ENCODE measurements at regions not wholly inside any gene's neighbourhood (a gene's known extent, or its start where the extent isn't known, plus 50 kb on each side); places are given as distances from the start of the nearest gene placed in this dataset.

DNA sequence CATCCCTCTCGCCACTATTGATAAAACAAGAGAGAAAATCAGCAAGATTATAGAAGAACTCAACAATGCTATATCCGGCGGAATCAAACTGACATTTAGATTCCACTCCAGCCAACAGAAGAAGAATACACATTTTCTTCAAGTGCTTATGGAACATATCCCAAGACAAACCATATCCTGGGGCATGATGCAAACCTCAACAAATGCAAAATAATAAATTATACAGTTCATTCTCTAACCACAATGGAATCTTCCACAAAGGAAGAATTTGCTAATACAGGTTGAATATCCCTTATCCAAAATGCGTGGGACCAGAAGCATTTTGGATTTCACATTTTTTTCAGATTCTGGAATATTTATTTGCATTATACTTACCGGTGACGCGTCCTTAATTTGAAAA lies 51.4 kb upstream of the YPEL5 start:
- Mint-ChIP-seq H3K27me3 (ENCODE audit: low read depth) (peaks cover 2% of the 10 kb centered on the region; the same call in 1 of the 2 replicates), H3K4me1 (no peaks in the 10 kb centered on the region), H3K36me3 (peaks cover 3% of the 10 kb centered on the region; the same call in 1 of the 2 replicates), H3K4me3 (no peak overlapping the region), H3K27ac (no peak overlapping the region), H3K9me3 (peaks cover 10% of the 10 kb centered on the region)
- DNase-seq (ENCODE audit: low spot score), result no peak
- TF ChIP-seq ATF1 (CRISPR knock-in tag; IDR thresholded peaks at IDR 0.05) (no peak), HMGA2 (CRISPR knock-in tag; IDR thresholded peaks at IDR 0.05) (no peak), ZNF121 (CRISPR knock-in tag; IDR thresholded peaks at IDR 0.05) (no peak), ZNF219 (CRISPR knock-in tag; IDR thresholded peaks at IDR 0.05; ENCODE audit: borderline replicate concordance) (no peak)
- TF ChIP-seq, protein P1, sequence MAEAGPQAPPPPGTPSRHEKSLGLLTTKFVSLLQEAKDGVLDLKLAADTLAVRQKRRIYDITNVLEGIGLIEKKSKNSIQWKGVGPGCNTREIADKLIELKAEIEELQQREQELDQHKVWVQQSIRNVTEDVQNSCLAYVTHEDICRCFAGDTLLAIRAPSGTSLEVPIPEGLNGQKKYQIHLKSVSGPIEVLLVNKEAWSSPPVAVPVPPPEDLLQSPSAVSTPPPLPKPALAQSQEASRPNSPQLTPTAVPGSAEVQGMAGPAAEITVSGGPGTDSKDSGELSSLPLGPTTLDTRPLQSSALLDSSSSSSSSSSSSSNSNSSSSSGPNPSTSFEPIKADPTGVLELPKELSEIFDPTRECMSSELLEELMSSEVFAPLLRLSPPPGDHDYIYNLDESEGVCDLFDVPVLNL (CRISPR knock-in tag; IDR thresholded peaks at IDR 0.05; ENCODE audit: borderline replicate concordance, low read depth), result no peak
- ATAC-seq, result no peak
- ChIA-PET CTCF (no interaction called here), POLR2A (interaction anchor here (0.6 kb wide), 1 partner anchor 16 kb away, joined by 5 read pairs; no protein-coding TSS in a partner anchor)

DNA sequence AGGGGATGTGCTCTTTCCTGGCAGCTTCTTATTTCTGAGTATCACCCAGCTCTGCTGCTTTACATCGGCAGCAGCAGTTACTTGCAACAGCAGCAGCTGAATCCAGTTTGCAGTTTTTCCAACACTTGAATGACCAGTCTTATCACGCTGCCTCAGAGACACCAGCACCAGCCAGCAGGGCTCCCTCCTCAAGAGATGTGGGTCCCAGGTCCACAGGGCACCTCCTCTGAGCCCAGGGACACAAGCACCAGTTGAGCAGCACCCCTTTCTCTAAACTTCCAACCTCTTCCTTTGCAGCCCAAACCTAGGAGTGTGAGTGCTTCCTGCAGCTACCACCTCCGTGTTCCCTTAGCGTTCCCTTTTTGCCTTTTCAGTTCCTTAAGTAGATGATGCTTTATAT lies 50.4 kb upstream of the YPEL5 start:
- DNase-seq (ENCODE audit: low spot score), result no peak
- ChIA-PET POLR2A (no interaction called here), CTCF (interaction anchor here (0.6 kb wide), 1 partner anchor 64 kb away, joined by 3 read pairs; no protein-coding TSS in a partner anchor)
- H3K4me3 Mint-ChIP-seq, result no peak overlapping the region
- peaks cover 8% of the 10 kb centered on the region for H3K9me3 Mint-ChIP-seq
- H3K36me3 Mint-ChIP-seq, result 0 out of 2 replicates have a peak, but pooled peaks cover 3% of the 10 kb centered on the region
- H3K4me1 Mint-ChIP-seq, result no peaks in the 10 kb centered on the region
- no peak overlapping the region for H3K27ac Mint-ChIP-seq
- no peaks in the 10 kb centered on the region; the same call in 1 of the 2 replicates for H3K27me3 Mint-ChIP-seq (ENCODE audit: low read depth)
- no peak for ATAC-seq
- TF ChIP-seq, protein P2, sequence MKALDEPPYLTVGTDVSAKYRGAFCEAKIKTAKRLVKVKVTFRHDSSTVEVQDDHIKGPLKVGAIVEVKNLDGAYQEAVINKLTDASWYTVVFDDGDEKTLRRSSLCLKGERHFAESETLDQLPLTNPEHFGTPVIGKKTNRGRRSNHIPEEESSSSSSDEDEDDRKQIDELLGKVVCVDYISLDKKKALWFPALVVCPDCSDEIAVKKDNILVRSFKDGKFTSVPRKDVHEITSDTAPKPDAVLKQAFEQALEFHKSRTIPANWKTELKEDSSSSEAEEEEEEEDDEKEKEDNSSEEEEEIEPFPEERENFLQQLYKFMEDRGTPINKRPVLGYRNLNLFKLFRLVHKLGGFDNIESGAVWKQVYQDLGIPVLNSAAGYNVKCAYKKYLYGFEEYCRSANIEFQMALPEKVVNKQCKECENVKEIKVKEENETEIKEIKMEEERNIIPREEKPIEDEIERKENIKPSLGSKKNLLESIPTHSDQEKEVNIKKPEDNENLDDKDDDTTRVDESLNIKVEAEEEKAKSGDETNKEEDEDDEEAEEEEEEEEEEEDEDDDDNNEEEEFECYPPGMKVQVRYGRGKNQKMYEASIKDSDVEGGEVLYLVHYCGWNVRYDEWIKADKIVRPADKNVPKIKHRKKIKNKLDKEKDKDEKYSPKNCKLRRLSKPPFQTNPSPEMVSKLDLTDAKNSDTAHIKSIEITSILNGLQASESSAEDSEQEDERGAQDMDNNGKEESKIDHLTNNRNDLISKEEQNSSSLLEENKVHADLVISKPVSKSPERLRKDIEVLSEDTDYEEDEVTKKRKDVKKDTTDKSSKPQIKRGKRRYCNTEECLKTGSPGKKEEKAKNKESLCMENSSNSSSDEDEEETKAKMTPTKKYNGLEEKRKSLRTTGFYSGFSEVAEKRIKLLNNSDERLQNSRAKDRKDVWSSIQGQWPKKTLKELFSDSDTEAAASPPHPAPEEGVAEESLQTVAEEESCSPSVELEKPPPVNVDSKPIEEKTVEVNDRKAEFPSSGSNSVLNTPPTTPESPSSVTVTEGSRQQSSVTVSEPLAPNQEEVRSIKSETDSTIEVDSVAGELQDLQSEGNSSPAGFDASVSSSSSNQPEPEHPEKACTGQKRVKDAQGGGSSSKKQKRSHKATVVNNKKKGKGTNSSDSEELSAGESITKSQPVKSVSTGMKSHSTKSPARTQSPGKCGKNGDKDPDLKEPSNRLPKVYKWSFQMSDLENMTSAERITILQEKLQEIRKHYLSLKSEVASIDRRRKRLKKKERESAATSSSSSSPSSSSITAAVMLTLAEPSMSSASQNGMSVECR (CRISPR knock-in tag; IDR thresholded peaks at IDR 0.05; ENCODE audit: borderline replicate concordance), result no peak
- no peak for TF ChIP-seq TCF7 (CRISPR knock-in tag; IDR thresholded peaks at IDR 0.05; ENCODE audit: low read depth)
- no peak for TF ChIP-seq RELA (CRISPR knock-in tag; IDR thresholded peaks at IDR 0.05; ENCODE audit: borderline replicate concordance)
- no peak for TF ChIP-seq EMX1 (CRISPR knock-in tag; IDR thresholded peaks at IDR 0.05)
- TF ChIP-seq FOXK1 (CRISPR knock-in tag; IDR thresholded peaks at IDR 0.05), result no peak
- TF ChIP-seq ZNF232 (CRISPR knock-in tag; IDR thresholded peaks at IDR 0.05), result no peak
- TF ChIP-seq, protein P3, sequence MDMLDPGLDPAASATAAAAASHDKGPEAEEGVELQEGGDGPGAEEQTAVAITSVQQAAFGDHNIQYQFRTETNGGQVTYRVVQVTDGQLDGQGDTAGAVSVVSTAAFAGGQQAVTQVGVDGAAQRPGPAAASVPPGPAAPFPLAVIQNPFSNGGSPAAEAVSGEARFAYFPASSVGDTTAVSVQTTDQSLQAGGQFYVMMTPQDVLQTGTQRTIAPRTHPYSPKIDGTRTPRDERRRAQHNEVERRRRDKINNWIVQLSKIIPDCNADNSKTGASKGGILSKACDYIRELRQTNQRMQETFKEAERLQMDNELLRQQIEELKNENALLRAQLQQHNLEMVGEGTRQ (CRISPR knock-in tag; IDR thresholded peaks at IDR 0.05), result no peak
- TF ChIP-seq, protein P4, sequence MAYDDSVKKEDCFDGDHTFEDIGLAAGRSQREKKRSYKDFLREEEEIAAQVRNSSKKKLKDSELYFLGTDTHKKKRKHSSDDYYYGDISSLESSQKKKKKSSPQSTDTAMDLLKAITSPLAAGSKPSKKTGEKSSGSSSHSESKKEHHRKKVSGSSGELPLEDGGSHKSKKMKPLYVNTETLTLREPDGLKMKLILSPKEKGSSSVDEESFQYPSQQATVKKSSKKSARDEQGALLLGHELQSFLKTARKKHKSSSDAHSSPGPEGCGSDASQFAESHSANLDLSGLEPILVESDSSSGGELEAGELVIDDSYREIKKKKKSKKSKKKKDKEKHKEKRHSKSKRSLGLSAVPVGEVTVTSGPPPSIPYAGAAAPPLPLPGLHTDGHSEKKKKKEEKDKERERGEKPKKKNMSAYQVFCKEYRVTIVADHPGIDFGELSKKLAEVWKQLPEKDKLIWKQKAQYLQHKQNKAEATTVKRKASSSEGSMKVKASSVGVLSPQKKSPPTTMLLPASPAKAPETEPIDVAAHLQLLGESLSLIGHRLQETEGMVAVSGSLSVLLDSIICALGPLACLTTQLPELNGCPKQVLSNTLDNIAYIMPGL (CRISPR knock-in tag; IDR thresholded peaks at IDR 0.05), result no peak
- TF ChIP-seq, protein P5, sequence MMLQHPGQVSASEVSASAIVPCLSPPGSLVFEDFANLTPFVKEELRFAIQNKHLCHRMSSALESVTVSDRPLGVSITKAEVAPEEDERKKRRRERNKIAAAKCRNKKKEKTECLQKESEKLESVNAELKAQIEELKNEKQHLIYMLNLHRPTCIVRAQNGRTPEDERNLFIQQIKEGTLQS (CRISPR knock-in tag; conservative IDR thresholded peaks at IDR 0.05), result no peak
- TF ChIP-seq, protein P6, sequence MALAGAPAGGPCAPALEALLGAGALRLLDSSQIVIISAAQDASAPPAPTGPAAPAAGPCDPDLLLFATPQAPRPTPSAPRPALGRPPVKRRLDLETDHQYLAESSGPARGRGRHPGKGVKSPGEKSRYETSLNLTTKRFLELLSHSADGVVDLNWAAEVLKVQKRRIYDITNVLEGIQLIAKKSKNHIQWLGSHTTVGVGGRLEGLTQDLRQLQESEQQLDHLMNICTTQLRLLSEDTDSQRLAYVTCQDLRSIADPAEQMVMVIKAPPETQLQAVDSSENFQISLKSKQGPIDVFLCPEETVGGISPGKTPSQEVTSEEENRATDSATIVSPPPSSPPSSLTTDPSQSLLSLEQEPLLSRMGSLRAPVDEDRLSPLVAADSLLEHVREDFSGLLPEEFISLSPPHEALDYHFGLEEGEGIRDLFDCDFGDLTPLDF (CRISPR knock-in tag; IDR thresholded peaks at IDR 0.05), result no peak
- TF ChIP-seq ATF1 (CRISPR knock-in tag; IDR thresholded peaks at IDR 0.05), result no peak
- TF ChIP-seq TEAD1 (CRISPR knock-in tag; IDR thresholded peaks at IDR 0.05), result no peak
- TF ChIP-seq, protein P7, sequence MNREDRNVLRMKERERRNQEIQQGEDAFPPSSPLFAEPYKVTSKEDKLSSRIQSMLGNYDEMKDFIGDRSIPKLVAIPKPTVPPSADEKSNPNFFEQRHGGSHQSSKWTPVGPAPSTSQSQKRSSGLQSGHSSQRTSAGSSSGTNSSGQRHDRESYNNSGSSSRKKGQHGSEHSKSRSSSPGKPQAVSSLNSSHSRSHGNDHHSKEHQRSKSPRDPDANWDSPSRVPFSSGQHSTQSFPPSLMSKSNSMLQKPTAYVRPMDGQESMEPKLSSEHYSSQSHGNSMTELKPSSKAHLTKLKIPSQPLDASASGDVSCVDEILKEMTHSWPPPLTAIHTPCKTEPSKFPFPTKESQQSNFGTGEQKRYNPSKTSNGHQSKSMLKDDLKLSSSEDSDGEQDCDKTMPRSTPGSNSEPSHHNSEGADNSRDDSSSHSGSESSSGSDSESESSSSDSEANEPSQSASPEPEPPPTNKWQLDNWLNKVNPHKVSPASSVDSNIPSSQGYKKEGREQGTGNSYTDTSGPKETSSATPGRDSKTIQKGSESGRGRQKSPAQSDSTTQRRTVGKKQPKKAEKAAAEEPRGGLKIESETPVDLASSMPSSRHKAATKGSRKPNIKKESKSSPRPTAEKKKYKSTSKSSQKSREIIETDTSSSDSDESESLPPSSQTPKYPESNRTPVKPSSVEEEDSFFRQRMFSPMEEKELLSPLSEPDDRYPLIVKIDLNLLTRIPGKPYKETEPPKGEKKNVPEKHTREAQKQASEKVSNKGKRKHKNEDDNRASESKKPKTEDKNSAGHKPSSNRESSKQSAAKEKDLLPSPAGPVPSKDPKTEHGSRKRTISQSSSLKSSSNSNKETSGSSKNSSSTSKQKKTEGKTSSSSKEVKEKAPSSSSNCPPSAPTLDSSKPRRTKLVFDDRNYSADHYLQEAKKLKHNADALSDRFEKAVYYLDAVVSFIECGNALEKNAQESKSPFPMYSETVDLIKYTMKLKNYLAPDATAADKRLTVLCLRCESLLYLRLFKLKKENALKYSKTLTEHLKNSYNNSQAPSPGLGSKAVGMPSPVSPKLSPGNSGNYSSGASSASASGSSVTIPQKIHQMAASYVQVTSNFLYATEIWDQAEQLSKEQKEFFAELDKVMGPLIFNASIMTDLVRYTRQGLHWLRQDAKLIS (CRISPR knock-in tag; IDR thresholded peaks at IDR 0.05; ENCODE audit: borderline replicate concordance), result no peak
- no peak for TF ChIP-seq ESRRA (CRISPR knock-in tag; IDR thresholded peaks at IDR 0.05; ENCODE audit: borderline replicate concordance)
- no peak for TF ChIP-seq FOXJ3 (CRISPR knock-in tag; IDR thresholded peaks at IDR 0.05; ENCODE audit: borderline replicate concordance)
- TF ChIP-seq NFYB (CRISPR knock-in tag; conservative IDR thresholded peaks at IDR 0.05; ENCODE audit: low read depth), result no peak

Measured in WTC11 (cell line).